SK-N-SH (cell line): ENCODE measurements at regions not wholly inside any gene's neighbourhood (a gene's known extent, or its start where the extent isn't known, plus 50 kb on each side); places are given as distances from the start of the nearest gene placed in this dataset.

Experiments used
- CTCF ChIA-PET: fragments of 300-600, 350-600 bp; formaldehyde crosslinking; extraction: SDS; loops from one replicate; lab custom pipeline; 2021; lab: Yijun Ruan, JAX
- POLR2A ChIA-PET: fragments of 350-600 bp; sonication (Branson Sonifier 250); formaldehyde crosslinking; extraction: SDS; loops from one replicate; lab custom pipeline; 2020; ENCODE audit warnings: antibody characterized with exemption, inconsistent platforms; lab: Yijun Ruan, JAX
- DNase-seq: peaks from one replicate; pipeline ENCODE4 v3.0.0; 2012
- H2AFZ ChIP-seq: fragments of 200-600 bp; sonication (generic); 2 replicates; pipeline ENCODE4 v1.8.1; 2016; ENCODE audit warnings: antibody characterized with exemption, mild to moderate bottlenecking, low read depth
- H3F3A ChIP-seq: fragments of 200-600 bp; sonication (generic); replicated peaks from 2 replicates; pipeline ENCODE3; 2016; ENCODE audit warnings: antibody characterized with exemption, mild to moderate bottlenecking; ENCODE audit not compliant: insufficient read depth
- H3K27ac ChIP-seq, 2 experiments: fragments of 200-500 bp in 1 of 2; fragments of 200-600 bp in 1 of 2; sonication (Bioruptor generic) in 1 of 2; sonication (generic), shearing (Covaris generic) in 1 of 2; 2 replicates each; pipeline versions ENCODE4 v1.5.1 to v1.6.1; 2014 to 2016; ENCODE audit warnings: low read depth in 2 of 2, inconsistent platforms in 1 of 2, low read length in 1 of 2, mild to moderate bottlenecking in 1 of 2, mixed read lengths in 1 of 2
- H3K27me3 ChIP-seq: fragments of 200-600 bp; sonication (generic), shearing (Covaris generic); 2 replicates; pipeline ENCODE4 v1.6.1; 2016; ENCODE audit warnings: mixed run types; ENCODE audit not compliant: insufficient read depth
- H3K36me3 ChIP-seq, 2 experiments: fragments of 200-500 bp in 1 of 2; fragments of 200-600 bp in 1 of 2; sonication (Bioruptor generic) in 1 of 2; sonication (generic) in 1 of 2; replicated peaks in 1 of 2; 2 replicates each; pipeline versions ENCODE3 to v1.5.1; 2014 to 2016; ENCODE audit warnings: low read length in 1 of 2, mild to moderate bottlenecking in 1 of 2; ENCODE audit not compliant: insufficient read depth in 2 of 2, control insufficient read depth in 1 of 2
- H3K4me1 ChIP-seq, 2 experiments: fragments of 200-500 bp in 1 of 2; fragments of 200-600 bp in 1 of 2; sonication (Bioruptor generic) in 1 of 2; sonication (generic), shearing (Covaris generic) in 1 of 2; 2 replicates each; pipeline versions ENCODE4 v1.5.1 to v1.6.1; 2014 to 2016; ENCODE audit warnings: low read depth in 1 of 2, low read length in 1 of 2, mixed run types in 1 of 2; ENCODE audit not compliant: insufficient read depth in 2 of 2, control insufficient read depth in 1 of 2
- H3K4me2 ChIP-seq: fragments of 200-600 bp; sonication (generic), shearing (Covaris generic); 2 replicates; pipeline ENCODE4 v1.6.1; 2017; ENCODE audit warnings: mixed run types
- H3K4me3 ChIP-seq, 2 experiments: fragments of 200-500 bp in 1 of 2; fragments of 200-600 bp in 1 of 2; sonication (Bioruptor generic) in 1 of 2; sonication (generic), shearing (Covaris generic) in 1 of 2; 2 replicates each; pipeline versions ENCODE4 v1.5.1 to v1.8.1; 2014 to 2016; ENCODE audit warnings: low read depth in 2 of 2, inconsistent platforms in 1 of 2, low read length in 1 of 2, mild to moderate bottlenecking in 1 of 2, mixed read lengths in 1 of 2, moderate library complexity in 1 of 2
- H3K79me2 ChIP-seq: fragments of 200-600 bp; sonication (generic); 2 replicates; pipeline ENCODE4 v1.8.1; 2017; ENCODE audit warnings: mild to moderate bottlenecking; ENCODE audit not compliant: insufficient read depth
- H3K9ac ChIP-seq: fragments of 200-600 bp; sonication (generic); 2 replicates; pipeline ENCODE4 v1.6.1; 2017; ENCODE audit warnings: mixed run types
- H3K9me2 ChIP-seq: fragments of 200-600 bp; sonication (generic); 2 replicates; pipeline ENCODE4 v1.6.1; 2017; ENCODE audit warnings: mixed run types
- H3K9me3 ChIP-seq: fragments of 200-600 bp; sonication (generic); 2 replicates; pipeline ENCODE4 v1.6.1; 2017; ENCODE audit warnings: mixed run types, mild to moderate bottlenecking, moderate library complexity
- H4K20me1 ChIP-seq: fragments of 200-600 bp; sonication (generic); 2 replicates; pipeline ENCODE4 v1.6.1; 2017; ENCODE audit warnings: mild to moderate bottlenecking, mixed run types; ENCODE audit not compliant: insufficient read depth
- EZH2phosphoT487 ChIP-seq: fragments of 200-600 bp; sonication (generic); IDR thresholded peaks from 2 replicates; pipeline ENCODE4 v1.6.1; 2017; ENCODE audit warnings: low read depth, mixed run types, mild to moderate bottlenecking, antibody characterized with exemption, moderate library complexity, borderline replicate concordance
- FOSL2 ChIP-seq: IDR thresholded peaks from 2 replicates; pipeline ENCODE4 v1.4.0; 2012; ENCODE audit warnings: low read depth, mild to moderate bottlenecking, moderate library complexity, borderline replicate concordance
- FOXJ3 ChIP-seq: sonication (generic); formaldehyde crosslinking; IDR thresholded peaks from 2 replicates; pipeline ENCODE4 v1.5.1; 2020; ENCODE audit warnings: mild to moderate bottlenecking, missing genetic modification reagents
- FOXM1 ChIP-seq: IDR thresholded peaks from 2 replicates; pipeline ENCODE4 v1.4.0; 2012; ENCODE audit warnings: low read depth, mild to moderate bottlenecking
- POLR2AphosphoS5 ChIP-seq: IDR thresholded peaks from 2 replicates; pipeline ENCODE4 v1.6.1; 2012; ENCODE audit warnings: low read depth, low read length
- RAD21 ChIP-seq: IDR thresholded peaks from 2 replicates; pipeline ENCODE4 v1.6.1; 2012; ENCODE audit warnings: mild to moderate bottlenecking, low read length
- TEAD4 ChIP-seq: IDR thresholded peaks from 2 replicates; pipeline ENCODE4 v1.4.0; 2012; ENCODE audit warnings: mild to moderate bottlenecking, borderline replicate concordance; ENCODE audit not compliant: insufficient read depth
- WGBS: methylation state at CpG from one replicate; pipeline ENCODE4 v1.1.6; 2017; ENCODE audit warnings: low lambda C conversion rate; 5-methylcytosine and 5-hydroxymethylcytosine counted together
- TF ChIP-seq, protein P1 (sequence below): fragments of 200-600 bp; sonication (generic); IDR thresholded peaks from 2 replicates; pipeline ENCODE4 v1.6.1; 2017; ENCODE audit warnings: antibody characterized with exemption, mild to moderate bottlenecking, moderate library complexity
- TF ChIP-seq, protein P2 (sequence below): IDR thresholded peaks from 2 replicates; pipeline ENCODE4 v1.4.0; 2012; ENCODE audit warnings: low read depth, borderline replicate concordance
- TF ChIP-seq, protein P3 (sequence below): fragments of 150-350 bp; IDR thresholded peaks from 2 replicates; pipeline ENCODE4 v1.6.1; 2016; ENCODE audit warnings: mild to moderate bottlenecking, low read depth, low read length
- TF ChIP-seq, protein P4 (sequence below): IDR thresholded peaks from 2 replicates; pipeline ENCODE4 v1.4.0; 2012; ENCODE audit warnings: low read depth, borderline replicate concordance
- TF ChIP-seq, protein P5 (sequence below): fragments of 150-350 bp; IDR thresholded peaks from 2 replicates; pipeline ENCODE4 v1.6.1; 2017; ENCODE audit warnings: antibody characterized with exemption, low read length, low read depth, borderline replicate concordance

DNA sequence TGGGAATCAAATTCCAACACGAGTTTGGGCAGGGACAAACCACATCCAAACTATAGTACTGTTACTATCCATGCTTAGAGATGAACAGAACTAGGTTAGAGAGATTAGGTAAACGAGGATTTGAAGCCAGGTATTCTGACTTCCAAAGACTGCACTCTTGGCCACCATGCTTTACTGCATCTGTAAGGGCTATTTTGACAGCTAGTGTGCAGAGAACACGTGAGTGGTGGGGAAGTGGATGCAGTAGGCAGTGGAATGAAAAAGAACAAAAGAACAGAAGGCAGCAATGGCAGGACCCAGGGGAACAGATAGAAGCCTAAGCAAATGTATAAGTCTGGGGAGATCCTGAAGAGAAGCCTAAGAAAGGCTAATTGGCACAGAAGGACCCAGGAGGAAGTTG is 59.1 kb upstream of the GJA8 start:
- no peak overlapping the region for H3K27ac ChIP-seq
- POLR2A ChIA-PET = interaction anchor here (0.7 kb wide), 1 partner anchor 74 kb away, joined by 3 read pairs; no protein-coding TSS in a partner anchor
- DNase-seq = no peak
- H3K4me3 ChIP-seq = no peak overlapping the region
- H3F3A ChIP-seq = no peaks in the 10 kb centered on the region
- no peaks in the 10 kb centered on the region for H3K9me2 ChIP-seq
- H2AFZ ChIP-seq = no peak overlapping the region
- TF ChIP-seq, protein P1, sequence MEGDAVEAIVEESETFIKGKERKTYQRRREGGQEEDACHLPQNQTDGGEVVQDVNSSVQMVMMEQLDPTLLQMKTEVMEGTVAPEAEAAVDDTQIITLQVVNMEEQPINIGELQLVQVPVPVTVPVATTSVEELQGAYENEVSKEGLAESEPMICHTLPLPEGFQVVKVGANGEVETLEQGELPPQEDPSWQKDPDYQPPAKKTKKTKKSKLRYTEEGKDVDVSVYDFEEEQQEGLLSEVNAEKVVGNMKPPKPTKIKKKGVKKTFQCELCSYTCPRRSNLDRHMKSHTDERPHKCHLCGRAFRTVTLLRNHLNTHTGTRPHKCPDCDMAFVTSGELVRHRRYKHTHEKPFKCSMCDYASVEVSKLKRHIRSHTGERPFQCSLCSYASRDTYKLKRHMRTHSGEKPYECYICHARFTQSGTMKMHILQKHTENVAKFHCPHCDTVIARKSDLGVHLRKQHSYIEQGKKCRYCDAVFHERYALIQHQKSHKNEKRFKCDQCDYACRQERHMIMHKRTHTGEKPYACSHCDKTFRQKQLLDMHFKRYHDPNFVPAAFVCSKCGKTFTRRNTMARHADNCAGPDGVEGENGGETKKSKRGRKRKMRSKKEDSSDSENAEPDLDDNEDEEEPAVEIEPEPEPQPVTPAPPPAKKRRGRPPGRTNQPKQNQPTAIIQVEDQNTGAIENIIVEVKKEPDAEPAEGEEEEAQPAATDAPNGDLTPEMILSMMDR = no peak
- TF ChIP-seq RAD21 (no peak), EZH2phosphoT487 (no peak), FOXJ3 (no peak), FOSL2 (no peak), TEAD4 (no peak), FOXM1 (no peak), POLR2AphosphoS5 (no peak)
- TF ChIP-seq, protein P2, sequence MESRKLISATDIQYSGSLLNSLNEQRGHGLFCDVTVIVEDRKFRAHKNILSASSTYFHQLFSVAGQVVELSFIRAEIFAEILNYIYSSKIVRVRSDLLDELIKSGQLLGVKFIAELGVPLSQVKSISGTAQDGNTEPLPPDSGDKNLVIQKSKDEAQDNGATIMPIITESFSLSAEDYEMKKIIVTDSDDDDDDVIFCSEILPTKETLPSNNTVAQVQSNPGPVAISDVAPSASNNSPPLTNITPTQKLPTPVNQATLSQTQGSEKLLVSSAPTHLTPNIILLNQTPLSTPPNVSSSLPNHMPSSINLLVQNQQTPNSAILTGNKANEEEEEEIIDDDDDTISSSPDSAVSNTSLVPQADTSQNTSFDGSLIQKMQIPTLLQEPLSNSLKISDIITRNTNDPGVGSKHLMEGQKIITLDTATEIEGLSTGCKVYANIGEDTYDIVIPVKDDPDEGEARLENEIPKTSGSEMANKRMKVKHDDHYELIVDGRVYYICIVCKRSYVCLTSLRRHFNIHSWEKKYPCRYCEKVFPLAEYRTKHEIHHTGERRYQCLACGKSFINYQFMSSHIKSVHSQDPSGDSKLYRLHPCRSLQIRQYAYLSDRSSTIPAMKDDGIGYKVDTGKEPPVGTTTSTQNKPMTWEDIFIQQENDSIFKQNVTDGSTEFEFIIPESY = no peak
- TF ChIP-seq, protein P3, sequence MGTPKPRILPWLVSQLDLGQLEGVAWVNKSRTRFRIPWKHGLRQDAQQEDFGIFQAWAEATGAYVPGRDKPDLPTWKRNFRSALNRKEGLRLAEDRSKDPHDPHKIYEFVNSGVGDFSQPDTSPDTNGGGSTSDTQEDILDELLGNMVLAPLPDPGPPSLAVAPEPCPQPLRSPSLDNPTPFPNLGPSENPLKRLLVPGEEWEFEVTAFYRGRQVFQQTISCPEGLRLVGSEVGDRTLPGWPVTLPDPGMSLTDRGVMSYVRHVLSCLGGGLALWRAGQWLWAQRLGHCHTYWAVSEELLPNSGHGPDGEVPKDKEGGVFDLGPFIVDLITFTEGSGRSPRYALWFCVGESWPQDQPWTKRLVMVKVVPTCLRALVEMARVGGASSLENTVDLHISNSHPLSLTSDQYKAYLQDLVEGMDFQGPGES = no peak
- TF ChIP-seq, protein P4, sequence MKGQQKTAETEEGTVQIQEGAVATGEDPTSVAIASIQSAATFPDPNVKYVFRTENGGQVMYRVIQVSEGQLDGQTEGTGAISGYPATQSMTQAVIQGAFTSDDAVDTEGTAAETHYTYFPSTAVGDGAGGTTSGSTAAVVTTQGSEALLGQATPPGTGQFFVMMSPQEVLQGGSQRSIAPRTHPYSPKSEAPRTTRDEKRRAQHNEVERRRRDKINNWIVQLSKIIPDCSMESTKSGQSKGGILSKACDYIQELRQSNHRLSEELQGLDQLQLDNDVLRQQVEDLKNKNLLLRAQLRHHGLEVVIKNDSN = no peak
- TF ChIP-seq, protein P5, sequence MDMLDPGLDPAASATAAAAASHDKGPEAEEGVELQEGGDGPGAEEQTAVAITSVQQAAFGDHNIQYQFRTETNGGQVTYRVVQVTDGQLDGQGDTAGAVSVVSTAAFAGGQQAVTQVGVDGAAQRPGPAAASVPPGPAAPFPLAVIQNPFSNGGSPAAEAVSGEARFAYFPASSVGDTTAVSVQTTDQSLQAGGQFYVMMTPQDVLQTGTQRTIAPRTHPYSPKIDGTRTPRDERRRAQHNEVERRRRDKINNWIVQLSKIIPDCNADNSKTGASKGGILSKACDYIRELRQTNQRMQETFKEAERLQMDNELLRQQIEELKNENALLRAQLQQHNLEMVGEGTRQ = no peak
- TF ChIP-seq, all 33 proteins: peak for 0
- Histone ChIP-seq H3K9ac (no peak overlapping the region), H3K27me3 (no peaks in the 10 kb centered on the region; the same call in 1 of the 2 replicates), H3K9me3 (no peaks in the 10 kb centered on the region), H3K4me1 (no peaks in the 10 kb centered on the region), H3K36me3 (no peaks in the 10 kb centered on the region), H3K4me2 (no peak overlapping the region), H4K20me1 (no peaks in the 10 kb centered on the region), H3K79me2 (no peaks in the 10 kb centered on the region)
- WGBS = under 1% methylated on average over 3 of the region's 3 CpGs
- CTCF ChIA-PET = interaction anchor here (0.6 kb wide), 1 partner anchor 414 kb away, joined by 3 read pairs; no protein-coding TSS in a partner anchor
